Calu3 (cell line): ENCODE measurements at regions not wholly inside any gene's neighbourhood (a gene's known extent, or its start where the extent isn't known, plus 50 kb on each side); places are given as distances from the start of the nearest gene placed in this dataset.

Source experiments
- BruUV-seq: library from RNA; stranded (reverse); fragments of 400-500 nt; replicated peaks from 2 replicates; lab custom pipeline; 2021; lab: Mats Ljungman, UMichigan
- CTCF ChIA-PET: fragments of 300-600 bp; sonication (Branson Sonifier 250); formaldehyde crosslinking; loops from one replicate; lab custom pipeline; 2022; ENCODE audit warnings: antibody characterized with exemption; lab: Charles Lee
- DNase-seq: peaks from one replicate; pipeline ENCODE4 v3.0.0; 2022
- H3K27ac Mint-ChIP-seq: one replicate; pipeline ENCODE4 v1.8.0; 2022; ENCODE audit warnings: mixed read lengths; ENCODE audit not compliant: unreplicated experiment
- H3K27me3 Mint-ChIP-seq: one replicate; pipeline ENCODE4 v1.8.0; 2022; ENCODE audit warnings: mixed read lengths; ENCODE audit not compliant: unreplicated experiment
- H3K36me3 Mint-ChIP-seq: one replicate; pipeline ENCODE4 v1.8.0; 2022; ENCODE audit warnings: mild to moderate bottlenecking, moderate library complexity, mixed read lengths; ENCODE audit not compliant: insufficient read depth, unreplicated experiment
- H3K4me1 Mint-ChIP-seq: one replicate; pipeline ENCODE4 v1.8.0; 2022; ENCODE audit warnings: mild to moderate bottlenecking, low read depth, mixed read lengths; ENCODE audit not compliant: unreplicated experiment
- H3K4me3 Mint-ChIP-seq: one replicate; pipeline ENCODE4 v1.8.0; 2022; ENCODE audit warnings: mild to moderate bottlenecking, low read depth, moderate library complexity, mixed read lengths; ENCODE audit not compliant: unreplicated experiment
- H3K9me3 Mint-ChIP-seq: one replicate; pipeline ENCODE4 v1.8.0; 2022; ENCODE audit warnings: low read depth, mixed read lengths; ENCODE audit not compliant: unreplicated experiment
- intact Hi-C: fragments of 100-400 bp; cut with micrococcal nuclease; formaldehyde crosslinking; loops from one replicate; pipeline ENCODE4 v1.10.0; 2022; ENCODE audit not compliant: unreplicated experiment
- TF ChIP-seq, protein P1 (sequence below): fragments of 200-600 bp; IDR thresholded peaks from one replicate; pipeline ENCODE4 v1.8.0; 2022; ENCODE audit warnings: antibody characterized with exemption; ENCODE audit not compliant: unreplicated experiment

DNA sequence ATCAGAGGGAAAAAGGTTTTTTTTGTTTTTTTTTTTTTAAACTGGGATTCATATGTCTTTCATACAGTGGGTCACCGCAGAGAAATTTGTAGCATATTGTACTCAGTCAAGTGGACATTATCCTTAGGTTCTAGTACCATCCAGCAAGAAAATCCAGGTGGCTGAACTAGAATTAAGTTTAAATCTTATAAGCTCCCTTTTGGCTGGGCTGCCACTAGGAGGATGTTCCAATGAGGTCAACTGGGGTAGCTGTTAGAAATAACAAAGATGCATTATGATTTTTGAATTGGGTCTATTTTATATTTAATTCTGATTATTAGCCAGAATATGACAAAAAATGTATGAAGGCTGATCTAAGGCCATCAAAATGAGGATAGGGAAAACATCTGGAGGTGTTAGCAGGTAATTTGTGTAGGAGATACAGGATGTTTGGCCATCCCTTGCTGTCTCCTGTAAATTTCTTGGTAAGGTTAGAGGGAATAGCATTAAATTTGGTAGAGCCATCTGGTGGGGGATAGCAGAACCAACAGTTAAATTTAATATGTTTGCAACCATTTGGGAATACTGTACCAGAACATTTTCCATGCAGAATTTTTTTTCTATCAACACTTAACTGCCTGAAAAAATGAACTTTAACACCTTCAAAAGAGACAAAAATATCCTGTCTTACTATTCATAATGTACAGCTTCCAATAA is 568.5 kb upstream of the B3GALT2 start:
- H3K4me3 Mint-ChIP-seq = no peak overlapping the region
- H3K4me1 Mint-ChIP-seq = no peaks in the 10 kb centered on the region
- H3K27me3 Mint-ChIP-seq = no peaks in the 10 kb centered on the region
- H3K27ac Mint-ChIP-seq = no peak overlapping the region
- TF ChIP-seq, protein P1, sequence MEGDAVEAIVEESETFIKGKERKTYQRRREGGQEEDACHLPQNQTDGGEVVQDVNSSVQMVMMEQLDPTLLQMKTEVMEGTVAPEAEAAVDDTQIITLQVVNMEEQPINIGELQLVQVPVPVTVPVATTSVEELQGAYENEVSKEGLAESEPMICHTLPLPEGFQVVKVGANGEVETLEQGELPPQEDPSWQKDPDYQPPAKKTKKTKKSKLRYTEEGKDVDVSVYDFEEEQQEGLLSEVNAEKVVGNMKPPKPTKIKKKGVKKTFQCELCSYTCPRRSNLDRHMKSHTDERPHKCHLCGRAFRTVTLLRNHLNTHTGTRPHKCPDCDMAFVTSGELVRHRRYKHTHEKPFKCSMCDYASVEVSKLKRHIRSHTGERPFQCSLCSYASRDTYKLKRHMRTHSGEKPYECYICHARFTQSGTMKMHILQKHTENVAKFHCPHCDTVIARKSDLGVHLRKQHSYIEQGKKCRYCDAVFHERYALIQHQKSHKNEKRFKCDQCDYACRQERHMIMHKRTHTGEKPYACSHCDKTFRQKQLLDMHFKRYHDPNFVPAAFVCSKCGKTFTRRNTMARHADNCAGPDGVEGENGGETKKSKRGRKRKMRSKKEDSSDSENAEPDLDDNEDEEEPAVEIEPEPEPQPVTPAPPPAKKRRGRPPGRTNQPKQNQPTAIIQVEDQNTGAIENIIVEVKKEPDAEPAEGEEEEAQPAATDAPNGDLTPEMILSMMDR = peak; percentile 24
- no peaks in the 10 kb centered on the region for H3K36me3 Mint-ChIP-seq
- DNase-seq = no peak
- intact Hi-C loops = loop anchor here (10.0 kb wide), 1 partner anchor 350 kb away; no protein-coding TSS in a partner anchor
- H3K9me3 Mint-ChIP-seq = peaks cover 3% of the 10 kb centered on the region
- no TSS peak for BruUV-seq
- CTCF ChIA-PET = no interaction called here

DNA sequence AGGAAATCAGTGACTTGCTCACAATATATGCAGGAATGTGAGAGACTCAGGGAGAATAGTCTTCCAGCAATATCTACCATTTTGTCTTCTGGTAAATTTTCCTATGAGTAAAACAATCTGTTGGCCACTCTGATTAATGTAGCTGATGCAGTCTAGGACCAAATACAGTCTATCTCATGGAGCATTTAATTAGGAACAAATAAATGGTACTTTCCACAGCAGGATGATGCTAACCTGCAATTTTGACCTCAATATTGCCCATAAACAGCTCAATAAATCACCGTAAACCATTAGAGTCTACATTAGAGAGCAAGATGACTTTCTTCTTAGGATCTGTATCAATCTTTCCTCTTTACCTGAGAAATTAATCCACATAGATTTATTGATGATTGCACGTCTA is 567.7 kb upstream of the B3GALT2 start:
- DNase-seq = no peak
- intact Hi-C loops = loop anchor here (10.0 kb wide), 1 partner anchor 349 kb away; no protein-coding TSS in a partner anchor
- Mint-ChIP-seq H3K9me3 (peaks cover 3% of the 10 kb centered on the region), H3K27ac (no peak overlapping the region), H3K4me3 (no peak overlapping the region), H3K36me3 (no peaks in the 10 kb centered on the region), H3K27me3 (no peaks in the 10 kb centered on the region), H3K4me1 (no peaks in the 10 kb centered on the region)
- no TSS peak for BruUV-seq
- CTCF ChIA-PET = no interaction called here
- TF ChIP-seq, protein P1 = no peak

GRCh38 chr1:193753038-193753756 is 566.8 kb upstream of the B3GALT2 start:
- Mint-ChIP-seq H3K4me3 (no peak overlapping the region), H3K27ac (no peak overlapping the region), H3K9me3 (peaks cover 3% of the 10 kb centered on the region), H3K36me3 (no peaks in the 10 kb centered on the region), H3K4me1 (no peaks in the 10 kb centered on the region), H3K27me3 (no peaks in the 10 kb centered on the region)
- CTCF ChIA-PET = interaction anchor here (0.6 kb wide), 1 partner anchor 682 kb away, joined by 3 read pairs; no protein-coding TSS in a partner anchor
- no TSS peak for BruUV-seq
- intact Hi-C loops = loop anchor here (10.0 kb wide), 1 partner anchor 348 kb away; no protein-coding TSS in a partner anchor
- TF ChIP-seq, protein P1 = no peak
- DNase-seq = no peak

- Mint-ChIP-seq H3K9me3 (no peaks in the 10 kb centered on the region), H3K27ac (no peak overlapping the region), H3K27me3 (no peaks in the 10 kb centered on the region), H3K4me1 (no peaks in the 10 kb centered on the region), H3K36me3 (no peaks in the 10 kb centered on the region), H3K4me3 (no peak overlapping the region)
- DNase-seq = no peak
- CTCF ChIA-PET = no interaction called here
- TF ChIP-seq, protein P1 = no peak
- intact Hi-C loops = loop anchor here (10.0 kb wide), 1 partner anchor 345 kb away; no protein-coding TSS in a partner anchor
- BruUV-seq = no TSS peak
These were observed 563.5 kb upstream of the B3GALT2 start for GRCh38 chr1:193749868-193750267.
